Endodermal cell (in vitro differentiated cells): ENCODE measurements at regions not wholly inside any gene's neighbourhood (a gene's known extent, or its start where the extent isn't known, plus 50 kb on each side); places are given as distances from the start of the nearest gene placed in this dataset.

ENCODE experiments used
- DNase-seq: peaks from one replicate; pipeline ENCODE4 v3.0.0-alpha.2; 2017
- H3K27ac ChIP-seq: 2 replicates; pipeline ENCODE4 v1.5.1; 2013; ENCODE audit warnings: mild to moderate bottlenecking, low read depth, low read length, moderate library complexity
- H3K27me3 ChIP-seq: 2 replicates; pipeline ENCODE4 v1.6.1; 2013; ENCODE audit warnings: mild to moderate bottlenecking, low read length, moderate library complexity; ENCODE audit not compliant: insufficient read depth, control insufficient read depth, poor library complexity, severe bottlenecking
- H3K36me3 ChIP-seq: 2 replicates; pipeline ENCODE4 v1.7.0; 2013; ENCODE audit warnings: mild to moderate bottlenecking, low read length, moderate library complexity; ENCODE audit not compliant: control insufficient read depth, insufficient read depth
- H3K4me1 ChIP-seq: one replicate; pipeline ENCODE4 v1.7.0; 2013; ENCODE audit warnings: low read length; ENCODE audit not compliant: control insufficient read depth, insufficient read depth
- H3K4me3 ChIP-seq: 2 replicates; pipeline ENCODE4 v1.5.1; 2013; ENCODE audit warnings: mild to moderate bottlenecking, low read length, moderate library complexity
- H3K9ac ChIP-seq: 2 replicates; pipeline ENCODE4 v1.6.1; 2013; ENCODE audit warnings: mild to moderate bottlenecking, low read length, moderate library complexity; ENCODE audit not compliant: poor library complexity, severe bottlenecking; ENCODE audit errors: extremely low read depth
- H3K9me3 ChIP-seq: 2 replicates; pipeline ENCODE4 v1.6.1; 2013; ENCODE audit warnings: mild to moderate bottlenecking, low read length, moderate library complexity; ENCODE audit not compliant: control insufficient read depth
- H3K27ac Mint-ChIP-seq: 2 replicates; pipeline ENCODE4 v1.8.0; 2020; ENCODE audit warnings: mixed read lengths
- H3K27me3 Mint-ChIP-seq: 2 replicates; pipeline ENCODE4 v1.8.0; 2021; ENCODE audit warnings: mild to moderate bottlenecking, mixed read lengths; ENCODE audit not compliant: insufficient read depth
- H3K36me3 Mint-ChIP-seq: 2 replicates; pipeline ENCODE4 v1.8.0; 2020; ENCODE audit warnings: low read depth, mixed read lengths
- H3K4me1 Mint-ChIP-seq: 2 replicates; pipeline ENCODE4 v1.8.0; 2020; ENCODE audit warnings: mixed read lengths
- H3K4me3 Mint-ChIP-seq: 2 replicates; pipeline ENCODE4 v1.8.0; 2020; ENCODE audit warnings: mild to moderate bottlenecking, moderate library complexity, mixed read lengths
- H3K9me3 Mint-ChIP-seq: 2 replicates; pipeline ENCODE4 v1.8.0; 2020; ENCODE audit warnings: mild to moderate bottlenecking, mixed read lengths
- WGBS, 2 experiments: methylation state at CpG; one replicate each; pipeline versions ENCODE4 v1.1.5 to v1.1.7; 2013; ENCODE audit warnings: missing lambda C conversion rate in 2 of 2, mixed read lengths in 1 of 2; ENCODE audit not compliant: insufficient coverage in 1 of 2, insufficient read length in 1 of 2; 5-methylcytosine and 5-hydroxymethylcytosine counted together
- TF ChIP-seq, protein P1 (sequence below): fragments of 200-600 bp; sonication (generic); conservative IDR thresholded peaks from 2 replicates; pipeline ENCODE4 v1.5.0; 2021; ENCODE audit warnings: antibody characterized with exemption, mild to moderate bottlenecking

DNA sequence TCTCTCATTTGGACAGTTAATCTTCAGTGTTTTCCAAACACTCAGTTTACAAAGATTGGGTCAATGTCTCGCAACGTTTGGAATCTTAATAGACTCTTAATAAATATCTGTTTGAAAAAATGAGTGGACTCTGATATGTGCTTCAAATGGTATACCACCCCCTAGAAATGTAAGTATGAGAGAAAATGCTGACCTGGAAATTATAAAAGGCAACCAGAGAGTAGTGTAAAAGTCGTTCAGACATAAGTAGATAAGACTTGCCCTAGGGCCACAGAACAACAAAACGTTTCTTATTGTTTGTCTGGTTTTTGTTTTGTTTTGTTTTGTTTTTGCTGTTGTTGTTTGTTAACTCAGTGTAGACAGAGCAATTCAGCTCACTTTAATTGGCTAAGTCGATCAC is 97.4 kb upstream of the SPTLC3 start:
- Histone ChIP-seq H3K36me3 (no peaks in the 10 kb centered on the region), H3K27ac (no peak overlapping the region), H3K9ac (no peak overlapping the region), H3K9me3 (no peaks in the 10 kb centered on the region), H3K27me3 (no peaks in the 10 kb centered on the region), H3K4me1 (no peaks in the 10 kb centered on the region), H3K4me3 (no peak overlapping the region)
- no peak overlapping the region for H3K27ac Mint-ChIP-seq
- no peak overlapping the region for H3K4me3 Mint-ChIP-seq
- DNase-seq = no peak
- H3K36me3 Mint-ChIP-seq = no peaks in the 10 kb centered on the region
- no peaks in the 10 kb centered on the region for H3K9me3 Mint-ChIP-seq
- no peaks in the 10 kb centered on the region for H3K27me3 Mint-ChIP-seq
- TF ChIP-seq, protein P1, sequence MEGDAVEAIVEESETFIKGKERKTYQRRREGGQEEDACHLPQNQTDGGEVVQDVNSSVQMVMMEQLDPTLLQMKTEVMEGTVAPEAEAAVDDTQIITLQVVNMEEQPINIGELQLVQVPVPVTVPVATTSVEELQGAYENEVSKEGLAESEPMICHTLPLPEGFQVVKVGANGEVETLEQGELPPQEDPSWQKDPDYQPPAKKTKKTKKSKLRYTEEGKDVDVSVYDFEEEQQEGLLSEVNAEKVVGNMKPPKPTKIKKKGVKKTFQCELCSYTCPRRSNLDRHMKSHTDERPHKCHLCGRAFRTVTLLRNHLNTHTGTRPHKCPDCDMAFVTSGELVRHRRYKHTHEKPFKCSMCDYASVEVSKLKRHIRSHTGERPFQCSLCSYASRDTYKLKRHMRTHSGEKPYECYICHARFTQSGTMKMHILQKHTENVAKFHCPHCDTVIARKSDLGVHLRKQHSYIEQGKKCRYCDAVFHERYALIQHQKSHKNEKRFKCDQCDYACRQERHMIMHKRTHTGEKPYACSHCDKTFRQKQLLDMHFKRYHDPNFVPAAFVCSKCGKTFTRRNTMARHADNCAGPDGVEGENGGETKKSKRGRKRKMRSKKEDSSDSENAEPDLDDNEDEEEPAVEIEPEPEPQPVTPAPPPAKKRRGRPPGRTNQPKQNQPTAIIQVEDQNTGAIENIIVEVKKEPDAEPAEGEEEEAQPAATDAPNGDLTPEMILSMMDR = no peak
- peaks cover 6% of the 10 kb centered on the region for H3K4me1 Mint-ChIP-seq
- WGBS, 2 experiments = 92% methylated on average over 5 of the region's 5 CpGs; no CpG with 5 or more reads in 1 of the 2 experiments

DNA sequence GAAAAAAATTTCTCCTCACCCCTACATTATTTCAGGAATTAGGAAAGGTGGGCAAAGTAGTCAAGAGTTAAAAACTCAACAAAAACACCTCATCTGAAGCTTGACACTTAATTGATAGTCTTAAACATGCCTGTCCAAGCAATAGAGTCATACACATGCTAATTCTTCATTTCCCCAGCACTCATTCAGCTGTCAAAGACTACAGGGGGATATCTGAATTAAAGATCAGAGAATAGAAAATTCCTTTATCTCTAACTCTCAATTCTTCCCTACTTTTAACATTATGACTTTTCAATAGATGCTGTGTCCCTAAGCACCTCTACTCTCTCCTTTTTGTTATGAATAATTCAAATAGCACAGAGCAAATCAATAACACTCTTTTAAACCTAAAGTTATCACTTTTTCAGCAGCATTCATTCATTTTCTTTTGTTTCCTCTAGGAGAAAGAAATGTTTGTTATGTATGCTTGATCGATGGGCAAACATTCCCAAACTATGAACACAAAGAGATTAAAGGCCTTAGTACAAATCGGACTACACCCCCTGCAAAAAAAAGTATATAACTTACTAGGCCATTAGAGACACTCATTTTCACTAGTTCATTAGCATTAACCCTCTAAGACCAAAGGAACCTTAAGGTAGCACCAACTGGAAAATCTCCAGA is 94.9 kb upstream of the SPTLC3 start:
- Mint-ChIP-seq H3K9me3 (no peaks in the 10 kb centered on the region), H3K4me1 (peaks cover 4% of the 10 kb centered on the region), H3K4me3 (no peak overlapping the region), H3K27ac (no peak overlapping the region), H3K36me3 (no peaks in the 10 kb centered on the region), H3K27me3 (no peaks in the 10 kb centered on the region)
- no peaks in the 10 kb centered on the region for H3K9me3 ChIP-seq
- H3K27me3 ChIP-seq = no peaks in the 10 kb centered on the region
- no peak for DNase-seq
- 85% methylated on average over 1 of the region's 2 CpGs; no CpG with 5 or more reads in 1 of the 2 experiments for WGBS, 2 experiments
- no peaks in the 10 kb centered on the region for H3K36me3 ChIP-seq
- no peaks in the 10 kb centered on the region for H3K4me1 ChIP-seq
- no peak overlapping the region for H3K4me3 ChIP-seq
- H3K27ac ChIP-seq = no peak overlapping the region
- TF ChIP-seq, protein P1 = no peak
- H3K9ac ChIP-seq = no peak overlapping the region

DNA sequence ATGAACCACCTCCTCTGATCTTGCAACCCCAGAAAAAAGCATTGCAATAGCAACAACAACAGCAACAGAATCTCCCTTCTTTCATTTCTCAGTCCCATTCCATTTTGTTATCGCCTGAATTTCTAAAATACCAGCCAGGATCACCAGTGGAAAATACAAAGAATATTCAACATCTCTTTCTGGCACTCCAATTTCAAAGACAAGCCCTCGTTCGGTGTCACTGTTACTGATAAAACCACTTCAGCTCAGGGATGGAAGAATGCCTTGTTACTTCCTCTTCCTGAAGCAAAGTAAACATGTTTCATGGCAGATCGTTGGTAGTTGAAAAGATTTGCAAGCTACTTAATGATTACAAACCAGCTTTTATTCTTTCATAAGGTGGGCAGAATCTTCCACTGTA is 94.0 kb upstream of the SPTLC3 start:
- Mint-ChIP-seq H3K9me3 (no peaks in the 10 kb centered on the region), H3K4me1 (peaks cover 4% of the 10 kb centered on the region), H3K36me3 (no peaks in the 10 kb centered on the region), H3K27me3 (no peaks in the 10 kb centered on the region), H3K4me3 (no peak overlapping the region), H3K27ac (no peak overlapping the region)
- no peak for DNase-seq
- Histone ChIP-seq H3K27me3 (no peaks in the 10 kb centered on the region), H3K27ac (no peak overlapping the region), H3K4me1 (no peaks in the 10 kb centered on the region), H3K4me3 (no peak overlapping the region), H3K9me3 (no peaks in the 10 kb centered on the region), H3K9ac (no peak overlapping the region), H3K36me3 (no peaks in the 10 kb centered on the region)
- 79 to 88% methylated on average over 1 to 4 of the region's 4 CpGs for WGBS, 2 experiments
- TF ChIP-seq, protein P1 = no peak
